Breast epithelium (tissue), 3 donors: ENCODE measurements at regions not wholly inside any gene's neighbourhood (a gene's known extent, or its start where the extent isn't known, plus 50 kb on each side); places are given as distances from the start of the nearest gene placed in this dataset.
"Not testable (repeated sequence)": the region's sequence is repeated elsewhere in the genome, so short reads cannot be mapped to it uniquely, and the experiment has no call there.

Source experiments
- CTCF ChIP-seq, 3 donors: fragments of 450-650 bp; IDR thresholded peaks; one replicate each; pipeline ENCODE4 v1.5.1; 2016 to 2017; ENCODE audit warnings: antibody characterized with exemption in 3 of 3, mild to moderate bottlenecking in 3 of 3, moderate library complexity in 3 of 3
- POLR2AphosphoS5 ChIP-seq, 3 donors: sonication (generic); formaldehyde crosslinking; IDR thresholded peaks; one replicate each; pipeline ENCODE4 v1.6.1; 2017; ENCODE audit warnings: antibody characterized with exemption in 3 of 3

- not testable (repeated sequence) for TF ChIP-seq CTCF, POLR2AphosphoS5 (IDR thresholded peaks at IDR 0.05)
Measured at GRCh38 chr4:149915735-149916134, 100.1 kb upstream of the IQCM start.
